Naive B cell (primary cell): ENCODE measurements at regions not wholly inside any gene's neighbourhood (a gene's known extent, or its start where the extent isn't known, plus 50 kb on each side); places are given as distances from the start of the nearest gene placed in this dataset.
"Not testable (repeated sequence)": the region's sequence is repeated elsewhere in the genome, so short reads cannot be mapped to it uniquely, and the experiment has no call there.

ENCODE experiments used
- ATAC-seq, 2 donors: fragments of 150-1000 bp; cut with Tn5 transposase; 2 replicates each; pipeline ENCODE4 v1.10.0; 2021; ENCODE audit warnings: low read depth in 2 of 2, mild to moderate bottlenecking in 2 of 2, moderate library complexity in 2 of 2
- DNase-seq: peaks from one replicate; pipeline ENCODE4 v3.0.0; 2022
- H3K27ac Mint-ChIP-seq, 6 donors: one replicate each; pipeline ENCODE4 v1.8.0; 2020 to 2022; ENCODE audit warnings: mild to moderate bottlenecking in 6 of 6, mixed read lengths in 6 of 6, moderate library complexity in 5 of 6, inconsistent platforms in 2 of 6
- H3K27me3 Mint-ChIP-seq, 3 donors: one replicate each; pipeline ENCODE4 v1.8.0; 2021 to 2022; ENCODE audit warnings: mixed read lengths in 3 of 3, mild to moderate bottlenecking in 1 of 3
- H3K36me3 Mint-ChIP-seq, 2 donors: one replicate each; pipeline ENCODE4 v1.8.0; 2020 to 2022; ENCODE audit warnings: mixed read lengths in 2 of 2, inconsistent platforms in 1 of 2, mild to moderate bottlenecking in 1 of 2
- H3K4me1 Mint-ChIP-seq, 3 donors: one replicate each; pipeline ENCODE4 v1.8.0; 2020 to 2022; ENCODE audit warnings: mixed read lengths in 3 of 3, inconsistent platforms in 1 of 3, mild to moderate bottlenecking in 1 of 3, moderate library complexity in 1 of 3
- H3K4me3 Mint-ChIP-seq, 8 donors: one replicate each; pipeline ENCODE4 v1.8.0; 2020 to 2022; ENCODE audit warnings: mild to moderate bottlenecking in 8 of 8, mixed read lengths in 8 of 8, moderate library complexity in 8 of 8, inconsistent platforms in 2 of 8
- H3K9me3 Mint-ChIP-seq, 7 donors: one replicate each; pipeline ENCODE4 v1.8.0; 2020 to 2022; ENCODE audit warnings: mixed read lengths in 7 of 7, mild to moderate bottlenecking in 5 of 7, inconsistent platforms in 2 of 7, moderate library complexity in 1 of 7

DNA sequence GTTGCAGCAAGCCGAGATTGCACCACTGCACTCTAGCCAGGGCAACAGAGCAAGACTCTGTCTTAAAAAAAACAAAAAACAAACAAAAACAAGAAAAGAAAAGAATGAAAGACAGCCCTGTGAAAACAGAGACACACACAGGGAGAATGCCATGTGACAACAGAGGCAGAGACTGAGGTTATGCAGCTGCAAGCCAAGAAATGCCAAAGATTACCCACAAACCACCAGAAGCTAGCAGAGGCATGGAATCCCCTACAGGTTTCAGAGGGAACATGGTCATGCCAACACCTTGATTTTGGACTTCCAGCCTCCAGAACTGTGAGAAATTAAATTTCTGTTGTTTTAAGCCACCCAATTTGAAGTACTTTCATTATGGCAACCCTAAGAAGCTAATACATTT lies 138.5 kb downstream of the MRPL57 start:
- ATAC-seq: not testable (repeated sequence)

DNA sequence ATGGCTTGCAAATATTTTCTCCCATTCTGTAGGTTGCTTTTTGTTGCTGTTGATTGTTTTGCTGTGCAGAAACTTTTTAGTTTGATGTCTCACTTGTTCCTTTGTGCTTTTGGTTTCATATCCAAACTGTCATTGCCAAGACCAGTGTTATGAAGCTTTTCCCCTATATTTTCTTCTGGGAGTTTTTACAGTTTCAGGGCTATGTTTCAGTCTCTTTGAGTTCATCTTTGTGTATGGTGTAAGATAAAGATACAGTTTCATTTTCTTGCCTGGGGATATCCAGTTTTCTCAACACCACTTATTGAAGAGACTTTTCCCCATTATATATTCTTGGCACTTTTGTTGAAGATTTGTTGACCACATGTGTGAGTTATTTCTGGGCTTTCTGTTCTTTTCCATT lies 139.9 kb downstream of the MRPL57 start:
- Mint-ChIP-seq H3K27me3 (no peaks in the 10 kb centered on the region), H3K4me3 (no peak overlapping the region), H3K4me1 (no peaks in the 10 kb centered on the region), H3K9me3 (no peaks in the 10 kb centered on the region), H3K36me3 (no peaks in the 10 kb centered on the region), H3K27ac (no peak overlapping the region)
- no peak for DNase-seq
- no peak for ATAC-seq

More for the DNA sequence above, 138.5 kb downstream of the MRPL57 start:
- H3K4me3 Mint-ChIP-seq, DNase-seq, H3K9me3 Mint-ChIP-seq, H3K27ac Mint-ChIP-seq, H3K27me3 Mint-ChIP-seq, H3K4me1 Mint-ChIP-seq, H3K36me3 Mint-ChIP-seq: not testable (repeated sequence)

DNA sequence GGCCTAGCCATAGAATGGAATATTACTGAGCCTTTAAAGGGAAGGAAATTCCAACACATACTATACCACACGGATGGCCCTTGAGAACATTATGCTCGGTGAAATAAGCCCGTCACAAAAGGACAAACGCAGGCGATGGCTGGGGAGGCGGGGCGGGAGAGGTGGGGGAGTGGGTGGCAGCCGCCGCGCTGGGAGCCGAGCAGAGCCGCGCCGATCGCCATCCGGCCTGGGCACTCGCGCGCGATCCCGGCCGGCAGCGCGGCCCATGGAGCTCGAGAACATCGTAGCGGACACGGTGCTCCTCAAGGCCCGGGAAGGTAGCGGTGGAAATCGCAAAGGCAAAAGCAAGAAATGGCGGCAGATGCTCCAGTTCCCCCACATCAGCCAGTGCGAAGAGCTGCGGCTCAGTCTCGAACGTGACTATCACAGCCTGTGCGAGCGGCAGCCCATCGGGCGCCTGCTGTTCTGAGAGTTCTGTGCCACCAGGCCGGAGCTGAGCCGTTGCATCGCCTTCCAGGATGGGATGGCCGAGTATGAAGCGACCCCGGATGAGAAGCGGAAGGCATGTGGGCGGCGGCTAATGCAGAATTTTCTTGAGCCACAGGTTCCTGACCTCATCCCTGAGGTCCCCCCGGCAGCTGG lies 140.1 kb downstream of the ZDHHC20 start:
- Mint-ChIP-seq H3K27me3 (no peaks in the 10 kb centered on the region), H3K27ac (peak overlapping the region in 1 of 6 donors; percentile 93), H3K36me3 (no peaks in the 10 kb centered on the region), H3K4me1 (no peaks in the 10 kb centered on the region), H3K4me3 (peak overlapping the region in 5 of 8 donors; percentile 17 to 66 (median 41)), H3K9me3 (no peaks in the 10 kb centered on the region)
- ATAC-seq (no peak), DNase-seq (no peak)

DNA sequence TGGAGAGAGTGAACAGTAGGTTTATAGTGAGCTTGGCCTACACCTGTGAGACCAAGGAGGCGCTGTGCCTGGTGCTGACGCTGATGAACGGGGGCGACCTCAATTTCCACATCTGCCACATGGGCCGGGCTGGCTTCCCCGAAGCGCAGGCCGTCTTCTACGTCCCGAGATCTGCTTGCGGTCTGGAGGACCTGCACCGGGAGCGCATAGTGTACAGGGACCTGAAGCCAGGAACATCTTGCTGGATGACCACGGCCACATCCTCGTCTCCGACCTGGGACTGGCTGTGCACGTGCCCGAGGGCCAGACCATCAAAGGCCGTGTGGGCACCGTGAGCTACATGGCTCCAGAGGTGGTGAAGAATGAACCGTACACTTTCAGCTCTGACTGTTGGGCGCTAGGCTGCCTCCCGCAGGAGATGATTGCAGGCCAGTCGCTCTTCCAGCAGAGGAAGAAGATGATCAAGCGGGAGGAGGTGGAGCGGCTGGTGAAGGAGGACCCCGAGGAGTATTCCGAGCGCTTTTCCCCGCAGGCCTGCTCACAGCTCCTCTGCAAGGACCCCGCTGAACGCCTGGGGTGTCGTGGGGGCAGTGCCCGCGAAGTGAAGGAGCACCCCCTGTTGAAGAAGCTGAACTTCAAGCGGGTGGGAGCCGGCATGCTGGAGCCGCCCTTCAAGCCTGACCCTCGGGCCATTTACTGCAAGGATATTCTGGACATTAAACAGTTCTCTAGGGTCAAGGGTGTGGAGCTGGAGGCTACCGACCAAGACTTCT lies 139.0 kb downstream of the ZDHHC20 start:
- no peaks in the 10 kb centered on the region for H3K4me1 Mint-ChIP-seq
- DNase-seq (no peak), ATAC-seq (no peak)
- H3K4me3 Mint-ChIP-seq: no peak overlapping the region
- peak overlapping the region in 1 of 6 donors; percentile 70 for H3K27ac Mint-ChIP-seq
- no peaks in the 10 kb centered on the region for H3K9me3 Mint-ChIP-seq
- no peaks in the 10 kb centered on the region for H3K36me3 Mint-ChIP-seq
- H3K27me3 Mint-ChIP-seq: no peaks in the 10 kb centered on the region

DNA sequence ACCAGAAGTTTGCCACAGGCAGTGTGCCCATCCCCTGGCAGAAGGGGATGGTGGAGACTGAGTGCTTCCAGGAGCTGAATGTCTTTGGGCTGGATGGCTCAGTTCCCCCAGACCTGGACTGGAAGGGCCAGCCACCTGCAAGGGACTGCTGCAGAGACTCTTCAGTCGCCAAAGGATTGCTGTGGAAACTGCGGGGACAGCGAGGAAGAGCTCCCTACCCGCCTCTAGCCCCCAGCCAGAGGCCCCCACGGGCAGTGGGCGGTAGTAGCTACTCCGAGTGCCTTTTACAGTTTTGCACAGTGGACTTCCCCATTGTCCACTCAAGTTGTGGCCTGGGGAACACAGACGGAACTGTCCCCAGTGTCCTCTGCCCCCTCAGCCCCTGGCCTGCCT lies 138.5 kb downstream of the ZDHHC20 start:
- Mint-ChIP-seq H3K36me3 (peaks cover 0 to 5% of the 10 kb centered on the region in 2 donors), H3K27ac (no peak overlapping the region), H3K9me3 (no peaks in the 10 kb centered on the region), H3K27me3 (no peaks in the 10 kb centered on the region), H3K4me3 (no peak overlapping the region), H3K4me1 (peaks cover 0 to 3% (median 3%) of the 10 kb centered on the region in 3 donors)
- DNase-seq: no peak
- ATAC-seq: no peak

DNA sequence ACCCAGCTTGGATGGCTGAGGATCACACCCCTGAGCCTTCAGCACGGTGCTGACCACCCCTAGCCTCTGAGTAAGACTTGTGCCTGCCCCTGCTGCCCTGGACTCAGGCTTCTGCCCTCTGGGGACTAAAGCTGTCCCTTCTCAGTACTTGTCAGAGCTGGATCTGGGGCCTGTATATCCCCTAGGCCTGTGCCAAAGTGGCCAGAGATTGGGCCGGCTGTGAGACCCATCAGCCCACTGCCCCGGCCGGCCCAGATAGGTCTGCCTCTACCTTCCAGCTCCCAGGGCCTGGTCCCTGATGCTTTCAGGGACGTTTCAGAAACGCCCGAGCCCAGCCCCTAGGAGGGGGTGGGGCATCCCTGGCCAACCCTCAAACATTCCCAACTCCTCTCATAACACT lies 137.8 kb downstream of the ZDHHC20 start:
- H3K4me3 Mint-ChIP-seq: no peak overlapping the region
- ATAC-seq (no peak), DNase-seq (no peak)
- H3K9me3 Mint-ChIP-seq: peaks cover 0 to 1% (median 0%) of the 10 kb centered on the region in 7 donors
- peaks cover 0 to 6% (median 5%) of the 10 kb centered on the region in 3 donors for H3K4me1 Mint-ChIP-seq
- H3K36me3 Mint-ChIP-seq: peaks cover 0 to 9% of the 10 kb centered on the region in 2 donors
- H3K27me3 Mint-ChIP-seq: no peaks in the 10 kb centered on the region
- no peak overlapping the region for H3K27ac Mint-ChIP-seq

DNA sequence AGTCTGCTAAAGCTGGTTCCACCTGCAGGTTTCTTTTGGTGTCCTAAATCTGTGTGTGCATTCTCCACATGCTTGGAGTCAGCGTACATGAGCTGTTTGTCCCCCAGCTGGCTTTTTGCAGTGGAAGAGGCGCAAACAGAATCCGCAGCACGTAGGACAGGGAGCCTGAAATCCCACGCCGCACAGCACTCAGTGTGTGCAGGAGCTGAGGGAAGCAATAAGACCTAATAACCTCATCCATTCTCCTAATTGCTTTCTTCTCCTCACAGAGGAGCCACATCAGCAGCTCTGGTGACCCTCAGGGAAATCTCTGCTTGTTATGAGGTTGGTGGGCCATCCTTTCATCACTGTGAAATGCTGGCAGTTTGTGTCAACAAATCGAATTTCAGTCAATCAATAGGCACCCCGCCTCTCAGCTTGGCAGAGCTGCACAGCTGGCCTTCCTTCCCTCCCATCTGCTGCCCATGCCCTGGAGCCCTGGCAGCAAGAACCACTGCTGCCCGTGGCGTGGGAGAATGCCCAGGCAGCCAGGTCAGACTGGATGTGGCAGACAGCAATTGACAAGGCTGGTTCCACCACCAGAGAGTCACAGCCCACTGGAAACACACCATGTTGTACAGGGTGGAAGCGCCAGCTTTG lies 136.7 kb downstream of the ZDHHC20 start:
- Mint-ChIP-seq H3K36me3 (peaks cover 0 to 9% of the 10 kb centered on the region in 2 donors), H3K27me3 (no peaks in the 10 kb centered on the region), H3K4me3 (no peak overlapping the region), H3K27ac (no peak overlapping the region), H3K9me3 (peaks cover 0 to 1% (median 0%) of the 10 kb centered on the region in 7 donors), H3K4me1 (peaks cover 0 to 6% (median 5%) of the 10 kb centered on the region in 3 donors)
- ATAC-seq (no peak), DNase-seq (no peak)
